CD4-positive, alpha-beta memory T cell (primary cell): ENCODE measurements at regions not wholly inside any gene's neighbourhood (a gene's known extent, or its start where the extent isn't known, plus 50 kb on each side); places are given as distances from the start of the nearest gene placed in this dataset.

Experiments
- CTCF ChIA-PET: fragments of 350-600 bp; sonication (Branson Sonifier 250); formaldehyde crosslinking; loops from one replicate; lab custom pipeline; 2021; ENCODE audit warnings: inconsistent platforms; ENCODE audit not compliant: partially characterized antibody; lab: Charles Lee
- POLR2A ChIA-PET: fragments of 350-600 bp; sonication (Branson Sonifier 250); formaldehyde crosslinking; loops from one replicate; lab custom pipeline; 2021; ENCODE audit not compliant: partially characterized antibody; lab: Charles Lee
- DNase-seq, 5 donors: peaks; one replicate each; pipeline versions ENCODE4 v3.0.0 to v3.0.0-alpha.2; 2020 to 2022; ENCODE audit warnings: mixed read lengths in 1 of 5
- H3K27ac ChIP-seq: one replicate; pipeline ENCODE4 v1.7.0; 2013; ENCODE audit warnings: low read depth, low read length
- H3K27me3 ChIP-seq: 2 replicates; pipeline ENCODE4 v1.7.0; 2013; ENCODE audit warnings: mild to moderate bottlenecking, low read length, moderate library complexity; ENCODE audit not compliant: insufficient read depth
- H3K36me3 ChIP-seq: 2 replicates; pipeline ENCODE4 v1.7.0; 2013; ENCODE audit warnings: mild to moderate bottlenecking, low read length, moderate library complexity; ENCODE audit not compliant: insufficient read depth
- H3K4me1 ChIP-seq: 2 replicates; pipeline ENCODE4 v1.7.0; 2013; ENCODE audit warnings: mild to moderate bottlenecking, low read length, moderate library complexity; ENCODE audit not compliant: insufficient read depth
- H3K4me3 ChIP-seq, 2 donors: one replicate each; pipeline ENCODE4 v1.7.0; 2013; ENCODE audit warnings: low read length in 2 of 2, mild to moderate bottlenecking in 1 of 2
- H3K9me3 ChIP-seq, 2 donors: one replicate each; pipeline ENCODE4 v1.7.0; 2013; ENCODE audit warnings: low read length in 2 of 2, control low read depth in 1 of 2; ENCODE audit not compliant: control insufficient read depth in 1 of 2
- H3K27ac Mint-ChIP-seq, 7 donors: one replicate each; pipeline ENCODE4 v1.8.0; 2020 to 2021; ENCODE audit warnings: mixed read lengths in 7 of 7, mild to moderate bottlenecking in 6 of 7, inconsistent platforms in 3 of 7, moderate library complexity in 3 of 7
- H3K27me3 Mint-ChIP-seq, 2 donors: one replicate each; pipeline ENCODE4 v1.8.0; 2020 to 2021; ENCODE audit warnings: mixed read lengths in 2 of 2
- H3K36me3 Mint-ChIP-seq, 2 donors: one replicate each; pipeline ENCODE4 v1.8.0; 2020 to 2021; ENCODE audit warnings: mixed read lengths in 2 of 2, inconsistent platforms in 1 of 2, mild to moderate bottlenecking in 1 of 2
- H3K4me1 Mint-ChIP-seq, 4 donors: one replicate each; pipeline ENCODE4 v1.8.0; 2020 to 2021; ENCODE audit warnings: mixed read lengths in 4 of 4, mild to moderate bottlenecking in 1 of 4
- H3K4me3 Mint-ChIP-seq, 8 donors: one replicate each; pipeline ENCODE4 v1.8.0; 2020 to 2021; ENCODE audit warnings: mixed read lengths in 8 of 8, mild to moderate bottlenecking in 7 of 8, moderate library complexity in 6 of 8, inconsistent platforms in 3 of 8
- H3K9me3 Mint-ChIP-seq, 8 donors: one replicate each; pipeline ENCODE4 v1.8.0; 2020 to 2021; ENCODE audit warnings: mixed read lengths in 8 of 8, mild to moderate bottlenecking in 5 of 8, inconsistent platforms in 3 of 8, moderate library complexity in 1 of 8
- intact Hi-C: fragments of 100-400 bp; cut with micrococcal nuclease; formaldehyde crosslinking; loops from one replicate; pipeline ENCODE4 v1.15.1; 2023

DNA sequence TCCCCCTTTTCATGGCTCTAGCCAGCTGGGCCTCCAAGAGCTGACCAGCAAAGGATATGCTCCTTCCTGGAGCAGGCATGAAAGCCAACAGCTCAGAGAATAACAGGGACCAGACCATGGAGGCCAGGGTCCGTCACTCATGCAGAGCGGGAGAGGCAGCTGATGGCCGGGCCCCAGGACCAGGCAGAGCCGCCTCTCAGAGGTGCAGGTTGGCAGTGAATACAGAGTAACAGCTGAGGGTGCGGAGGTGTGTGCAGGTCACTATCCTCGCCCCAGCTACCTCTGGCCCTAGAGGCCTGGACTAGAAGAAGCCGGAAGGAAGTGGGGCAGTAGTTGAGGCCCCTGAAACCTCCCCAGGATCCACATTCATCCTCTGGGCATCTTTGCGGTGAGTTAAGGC lies 1377.3 kb downstream of the TBC1D22A start:
- H3K4me3 ChIP-seq, result no peak overlapping the region
- peaks cover 7 to 10% of the 10 kb centered on the region in 2 donors for H3K27me3 Mint-ChIP-seq
- peaks cover 0 to 5% (median 0%) of the 10 kb centered on the region in 8 donors for H3K9me3 Mint-ChIP-seq
- H3K9me3 ChIP-seq, result no peaks in the 10 kb centered on the region
- DNase-seq, result no peak
- H3K36me3 ChIP-seq, result no peaks in the 10 kb centered on the region
- ChIA-PET CTCF (no interaction called here), POLR2A (no interaction called here)
- H3K4me1 Mint-ChIP-seq, result peaks cover 0 to 13% (median 7%) of the 10 kb centered on the region in 4 donors
- H3K27me3 ChIP-seq, result no peaks in the 10 kb centered on the region
- no peak overlapping the region for H3K27ac Mint-ChIP-seq
- no peak overlapping the region for H3K4me3 Mint-ChIP-seq
- H3K36me3 Mint-ChIP-seq, result no peaks in the 10 kb centered on the region
- H3K27ac ChIP-seq, result no peak overlapping the region
- no peaks in the 10 kb centered on the region for H3K4me1 ChIP-seq
- intact Hi-C loops, result no loop called here

- Histone ChIP-seq H3K27ac (no peak overlapping the region), H3K9me3 (no peaks in the 10 kb centered on the region), H3K27me3 (no peaks in the 10 kb centered on the region), H3K4me3 (no peak overlapping the region), H3K4me1 (no peaks in the 10 kb centered on the region), H3K36me3 (no peaks in the 10 kb centered on the region)
- Mint-ChIP-seq H3K36me3 (no peaks in the 10 kb centered on the region), H3K9me3 (peaks cover 0 to 5% (median 1%) of the 10 kb centered on the region in 8 donors), H3K27ac (peak overlapping the region in 2 of 7 donors; percentile 0 to 30), H3K4me1 (peaks cover 0 to 13% (median 7%) of the 10 kb centered on the region in 4 donors), H3K4me3 (no peak overlapping the region), H3K27me3 (peaks cover 7% of the 10 kb centered on the region in 2 donors)
- intact Hi-C loops, result no loop called here
- CTCF ChIA-PET, result no interaction called here
- POLR2A ChIA-PET, result no interaction called here
- no peak for DNase-seq
Observed at GRCh38 chr22:48138855-48139254, 1376.4 kb downstream of the TBC1D22A start.

- peaks cover 4% of the 10 kb centered on the region in 2 donors for H3K27me3 Mint-ChIP-seq
- POLR2A ChIA-PET, result no interaction called here
- H3K4me3 ChIP-seq, result no peak overlapping the region
- peaks cover 0 to 13% (median 7%) of the 10 kb centered on the region in 4 donors for H3K4me1 Mint-ChIP-seq
- no peaks in the 10 kb centered on the region for H3K36me3 Mint-ChIP-seq
- H3K4me3 Mint-ChIP-seq, result no peak overlapping the region
- peaks cover 0 to 5% (median under 1%) of the 10 kb centered on the region in 8 donors for H3K9me3 Mint-ChIP-seq
- CTCF ChIA-PET, result no interaction called here
- H3K27ac ChIP-seq, result no peak overlapping the region
- H3K36me3 ChIP-seq, result no peaks in the 10 kb centered on the region
- H3K27ac Mint-ChIP-seq, result peak overlapping the region in 1 of 7 donors; percentile 0
- H3K4me1 ChIP-seq, result no peaks in the 10 kb centered on the region
- H3K9me3 ChIP-seq, result no peaks in the 10 kb centered on the region
- intact Hi-C loops, result no loop called here
- no peak for DNase-seq
- no peaks in the 10 kb centered on the region for H3K27me3 ChIP-seq
Observed at GRCh38 chr22:48138427-48138826, 1376.0 kb downstream of the TBC1D22A start.

GRCh38 chr22:48137640-48138039 lies 1375.2 kb downstream of the TBC1D22A start:
- H3K27me3 Mint-ChIP-seq, result peaks cover 0 to 4% of the 10 kb centered on the region in 2 donors
- Histone ChIP-seq H3K36me3 (no peaks in the 10 kb centered on the region), H3K27me3 (no peaks in the 10 kb centered on the region), H3K9me3 (no peaks in the 10 kb centered on the region), H3K4me3 (no peak overlapping the region), H3K27ac (no peak overlapping the region), H3K4me1 (no peaks in the 10 kb centered on the region)
- intact Hi-C loops, result no loop called here
- H3K9me3 Mint-ChIP-seq, result peaks cover 0 to 3% (median 0%) of the 10 kb centered on the region in 8 donors
- POLR2A ChIA-PET, result no interaction called here
- no peaks in the 10 kb centered on the region for H3K36me3 Mint-ChIP-seq
- H3K4me3 Mint-ChIP-seq, result no peak overlapping the region
- CTCF ChIA-PET, result no interaction called here
- H3K4me1 Mint-ChIP-seq, result peaks cover 0 to 13% (median 7%) of the 10 kb centered on the region in 4 donors
- H3K27ac Mint-ChIP-seq, result no peak overlapping the region
- no peak for DNase-seq

- no peaks in the 10 kb centered on the region for H3K4me1 ChIP-seq
- H3K4me1 Mint-ChIP-seq, result peaks cover 0 to 13% (median 7%) of the 10 kb centered on the region in 4 donors
- H3K27ac Mint-ChIP-seq, result no peak overlapping the region
- POLR2A ChIA-PET, result no interaction called here
- H3K27me3 Mint-ChIP-seq, result peaks cover 4 to 7% of the 10 kb centered on the region in 2 donors
- intact Hi-C loops, result no loop called here
- H3K36me3 Mint-ChIP-seq, result no peaks in the 10 kb centered on the region
- DNase-seq, result no peak
- H3K27me3 ChIP-seq, result no peaks in the 10 kb centered on the region
- CTCF ChIA-PET, result no interaction called here
- H3K36me3 ChIP-seq, result no peaks in the 10 kb centered on the region
- H3K9me3 Mint-ChIP-seq, result peaks cover 0 to 3% (median 0%) of the 10 kb centered on the region in 8 donors
- no peak overlapping the region for H3K4me3 Mint-ChIP-seq
- H3K4me3 ChIP-seq, result no peak overlapping the region
- H3K9me3 ChIP-seq, result no peaks in the 10 kb centered on the region
- no peak overlapping the region for H3K27ac ChIP-seq
Observed at GRCh38 chr22:48135592-48135991, 1373.1 kb downstream of the TBC1D22A start.

- Histone ChIP-seq H3K27ac (no peak overlapping the region), H3K27me3 (no peaks in the 10 kb centered on the region), H3K36me3 (no peaks in the 10 kb centered on the region), H3K9me3 (no peaks in the 10 kb centered on the region), H3K4me1 (no peaks in the 10 kb centered on the region), H3K4me3 (no peak overlapping the region)
- Mint-ChIP-seq H3K9me3 (peaks cover 0 to 8% (median 3%) of the 10 kb centered on the region in 8 donors), H3K4me3 (no peak overlapping the region), H3K36me3 (no peaks in the 10 kb centered on the region), H3K27me3 (peaks cover 5 to 11% of the 10 kb centered on the region in 2 donors), H3K4me1 (no peaks in the 10 kb centered on the region), H3K27ac (no peak overlapping the region)
- CTCF ChIA-PET, result no interaction called here
- intact Hi-C loops, result no loop called here
- POLR2A ChIA-PET, result no interaction called here
- no peak for DNase-seq
Observed at GRCh38 chr22:48125416-48125815, 1363.0 kb downstream of the TBC1D22A start.

DNA sequence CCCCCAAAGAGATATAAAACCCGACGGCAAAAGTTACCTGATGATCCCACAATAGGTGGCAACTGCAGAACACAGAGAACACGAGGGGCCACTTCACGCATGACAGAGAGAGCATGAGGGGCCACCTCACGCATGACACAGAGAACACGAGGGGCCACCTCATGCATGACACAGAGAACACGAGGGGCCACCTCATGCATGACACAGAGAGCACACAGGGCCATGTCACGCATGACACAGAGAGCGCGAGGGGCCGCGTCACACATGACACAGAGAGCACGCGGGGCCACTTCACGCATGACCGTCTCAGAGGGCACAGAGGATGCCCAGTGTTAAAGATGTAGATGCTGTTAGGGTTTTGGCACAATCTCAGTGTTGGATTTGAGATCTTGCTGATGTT lies 1359.5 kb downstream of the TBC1D22A start:
- POLR2A ChIA-PET, result no interaction called here
- Mint-ChIP-seq H3K4me1 (no peaks in the 10 kb centered on the region), H3K9me3 (peaks cover 0 to 8% (median 3%) of the 10 kb centered on the region in 8 donors), H3K27ac (no peak overlapping the region), H3K4me3 (no peak overlapping the region), H3K36me3 (no peaks in the 10 kb centered on the region), H3K27me3 (peaks cover 13 to 15% of the 10 kb centered on the region in 2 donors)
- no peaks in the 10 kb centered on the region for H3K9me3 ChIP-seq
- no peak overlapping the region for H3K27ac ChIP-seq
- H3K27me3 ChIP-seq, result no peaks in the 10 kb centered on the region
- H3K4me1 ChIP-seq, result no peaks in the 10 kb centered on the region
- CTCF ChIA-PET, result no interaction called here
- intact Hi-C loops, result no loop called here
- no peaks in the 10 kb centered on the region for H3K36me3 ChIP-seq
- no peak for DNase-seq
- no peak overlapping the region for H3K4me3 ChIP-seq
